ENCODE measurements at regions not wholly inside any gene's neighbourhood (a gene's known extent, or its start where the extent isn't known, plus 50 kb on each side); places are given as distances from the start of the nearest gene placed in this dataset.

- TF ChIP-seq POLR2A (IDR thresholded peaks at IDR 0.05) = no peak
- TF ChIP-seq CTCF (IDR thresholded peaks at IDR 0.05) = no peak
These were observed 66.7 kb upstream of the STXBP5L start for GRCh38 chr3:120841264-120841663.

Data from prostate gland (tissue), 2 donors.